Heart left ventricle (tissue), 13 donors: ENCODE measurements at regions not wholly inside any gene's neighbourhood (a gene's known extent, or its start where the extent isn't known, plus 50 kb on each side); places are given as distances from the start of the nearest gene placed in this dataset.

ENCODE experiments used
- CTCF ChIP-seq, 12 donors: fragments of 200-600 bp; sonication (generic) in 4 of 12; IDR thresholded peaks; one replicate each; pipeline versions ENCODE4 v1.5.0 to v1.8.0; 2018 to 2022; ENCODE audit warnings: antibody characterized with exemption in 12 of 12, mild to moderate bottlenecking in 5 of 12
- POLR2A ChIP-seq, 2 donors: fragments of 450-650 bp; IDR thresholded peaks; one replicate each; pipeline ENCODE4 v1.6.1; 2017; ENCODE audit warnings: antibody characterized with exemption in 2 of 2, mild to moderate bottlenecking in 2 of 2, moderate library complexity in 2 of 2
- donor health status: ischemic (EF 13 %, LVEDD 7.1; RV severe dilation, severe dysfunction).
- donor health status: DM: no; HTN: yes; CAD: no.
- donor health status: DM: no; HTN: no; CAD: no.
- donor health status: ischemic (EF 25% LVEDD 6.9; RV normal size, moderate dysfunction).
- donor health status: ischemic (EF 25% LVEDD 5.7; RV mildly dilated, moderate dysfunction).
- donor health status: ischemic (EF 35%, LVEDD 5.7; RV mildly dilated, moderate dysfunction).
- donor health status: nonischemic (EF 11% LVEDD 7.7; RV severe dilation, severe dysfunction).
- donor health status: DM: yes; HTN: yes; CAD: no.
- donor health status: PGD.
- donor health status: ischemic (EF 29% LVEDD 5.4; RV normal size, mild dysfunction).
- donor health status: nonischemic (EF 23%, LVEDD 6.1; RV moderate dilation, normal function).

DNA sequence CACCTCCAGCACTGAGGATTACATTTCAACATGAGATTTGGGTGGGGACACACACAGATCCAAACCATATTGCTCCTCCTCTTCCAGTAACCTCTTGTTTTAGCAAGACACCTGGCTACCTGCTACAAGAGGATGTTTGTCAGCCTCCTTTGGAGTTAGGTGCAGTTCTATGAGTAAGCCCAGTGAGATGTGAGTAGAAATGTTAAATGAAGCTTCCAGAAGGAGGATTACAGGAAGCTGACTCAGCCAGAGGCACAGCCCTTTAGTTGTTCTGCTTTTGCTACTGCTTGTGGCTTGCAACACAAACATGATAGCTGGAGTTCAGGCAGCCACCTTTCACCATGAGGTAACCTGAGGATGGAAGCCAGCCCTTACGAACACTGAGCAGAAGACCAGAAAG lies 382.7 kb upstream of the RNF32 start:
- TF ChIP-seq CTCF (IDR thresholded peaks at IDR 0.05) (no peak), POLR2A (IDR thresholded peaks at IDR 0.05) (no peak)
